GM12878 (cell line): ENCODE measurements at regions not wholly inside any gene's neighbourhood (a gene's known extent, or its start where the extent isn't known, plus 50 kb on each side); places are given as distances from the start of the nearest gene placed in this dataset.

Source experiments
- ATAC-seq: fragments of 200-7000 bp; cut with Tn5 transposase; 3 replicates; pipeline ENCODE4 v1.9.1; 2020; ENCODE audit warnings: mild to moderate bottlenecking, moderate library complexity
- BruUV-seq: library from RNA; stranded (reverse); fragments of 400-500 nt; replicated peaks from 2 replicates; lab custom pipeline; 2021; lab: Mats Ljungman, UMichigan
- CTCF ChIA-PET: fragments of 300-600 bp; sonication (Branson Sonifier 250); formaldehyde crosslinking; extraction: SDS; loops from one replicate; lab custom pipeline; 2021; ENCODE audit warnings: inconsistent platforms; lab: Yijun Ruan, JAX
- POLR2A ChIA-PET: fragments of 350-600 bp; formaldehyde crosslinking; extraction: SDS; loops from one replicate; lab custom pipeline; 2021; ENCODE audit warnings: inconsistent platforms; lab: Charles Lee
- RAD21 ChIA-PET: fragments of 300-600 bp; sonication (Branson Sonifier 250); formaldehyde crosslinking; loops from one replicate; lab custom pipeline; 2023; ENCODE audit warnings: antibody characterized with exemption; ENCODE audit not compliant: unreplicated experiment; lab: Charles Lee
- SMC1A ChIA-PET: fragments of 300-600 bp; sonication (Branson Sonifier 250); formaldehyde crosslinking; loops from one replicate; lab custom pipeline; 2023; ENCODE audit not compliant: unreplicated experiment, uncharacterized antibody; lab: Charles Lee
- DNase-seq: peaks from one replicate; pipeline ENCODE4 v3.0.0-alpha.2; 2011; ENCODE audit warnings: low read depth, low spot score
- FAIRE-seq: peaks from 3 replicates; lab custom pipeline; 2011; peaks lifted over from hg19 to GRCh38; lab: Jason Lieb, UNC
- H2AFZ ChIP-seq: 2 replicates; pipeline ENCODE4 v1.6.0; 2011; ENCODE audit warnings: low read depth, low read length, control low read depth; ENCODE audit not compliant: control insufficient read depth
- H3K27ac ChIP-seq: 2 replicates; pipeline ENCODE4 v1.5.1; 2011; ENCODE audit warnings: control low read depth; ENCODE audit not compliant: control insufficient read depth, insufficient read depth
- H3K27me3 ChIP-seq, 2 experiments: replicated peaks in 1 of 2; 2 replicates each; pipeline versions ENCODE4 v1.6.0 to v1.6.1; 2011; ENCODE audit warnings: low read length in 1 of 2; ENCODE audit not compliant: control insufficient read depth in 2 of 2, insufficient read depth in 2 of 2
- H3K36me3 ChIP-seq, 2 experiments: 2 replicates each; pipeline ENCODE4 v1.5.1; 2011; ENCODE audit warnings: low read length in 1 of 2; ENCODE audit not compliant: control insufficient read depth in 2 of 2, insufficient read depth in 2 of 2
- H3K4me1 ChIP-seq: 2 replicates; pipeline ENCODE4 v1.6.1; 2011; ENCODE audit warnings: mild to moderate bottlenecking, low read length, moderate library complexity, mixed read lengths; ENCODE audit not compliant: control insufficient read depth, insufficient read depth
- H3K4me2 ChIP-seq: 2 replicates; pipeline ENCODE4 v1.6.0; 2011; ENCODE audit warnings: control low read depth; ENCODE audit not compliant: control insufficient read depth, insufficient read depth
- H3K4me3 ChIP-seq: fragments of 200-600 bp; sonication (generic); 2 replicates; pipeline ENCODE4 v1.5.1; 2016
- H3K79me2 ChIP-seq: 2 replicates; pipeline ENCODE4 v1.6.0; 2011; ENCODE audit warnings: low read length; ENCODE audit not compliant: control insufficient read depth, insufficient read depth
- H3K9ac ChIP-seq: 2 replicates; pipeline ENCODE4 v1.8.0; 2011; ENCODE audit warnings: low read length, control low read depth, mixed read lengths; ENCODE audit not compliant: control insufficient read depth, insufficient read depth
- H3K9me3 ChIP-seq: replicated peaks from 3 replicates; pipeline ENCODE4 v1.5.1; 2011; ENCODE audit warnings: mild to moderate bottlenecking, low read length; ENCODE audit not compliant: control insufficient read depth, insufficient read depth
- H4K20me1 ChIP-seq: 2 replicates; pipeline ENCODE4 v1.6.0; 2011; ENCODE audit not compliant: control insufficient read depth, insufficient read depth
- MXI1 ChIP-seq: fragments of 150-350 bp; IDR thresholded peaks from 2 replicates; pipeline ENCODE4 v1.6.1; 2011; ENCODE audit warnings: low read depth, mild to moderate bottlenecking, inconsistent platforms, low read length, improper control_type of control experiment
- SIN3A ChIP-seq: IDR thresholded peaks from 2 replicates; pipeline ENCODE4 v1.6.1; 2012; ENCODE audit warnings: low read depth, low read length, improper control_type of control experiment
- TCF12 ChIP-seq: IDR thresholded peaks from 2 replicates; pipeline ENCODE4 v1.6.1; 2011; ENCODE audit warnings: low read depth, mild to moderate bottlenecking, low read length
- USF2 ChIP-seq: IDR thresholded peaks from 2 replicates; pipeline ENCODE4 v1.6.1; 2011; ENCODE audit warnings: low read depth, low read length, improper control_type of control experiment, borderline replicate concordance
- WRNIP1 ChIP-seq: IDR thresholded peaks from 2 replicates; pipeline ENCODE4 v1.6.1; 2011; ENCODE audit warnings: low read depth, low read length, improper control_type of control experiment, borderline replicate concordance
- ZNF384 ChIP-seq: IDR thresholded peaks from 2 replicates; pipeline ENCODE4 v1.6.1; 2012; ENCODE audit warnings: low read depth, mild to moderate bottlenecking, low read length, improper control_type of control experiment, borderline replicate concordance
- ZSCAN29 ChIP-seq: fragments of 450-650 bp; IDR thresholded peaks from 2 replicates; pipeline ENCODE4 v1.6.1; 2017; ENCODE audit warnings: mild to moderate bottlenecking, moderate library complexity
- WGBS: methylation state at CpG from one replicate; pipeline ENCODE4 v1.1.6; 2016; ENCODE audit warnings: low lambda C conversion rate; ENCODE audit not compliant: insufficient replicate concordance, insufficient coverage; ENCODE audit errors: missing lambda C conversion rate; 5-methylcytosine and 5-hydroxymethylcytosine counted together
- in situ Hi-C: fragments of 300-500 bp; cut with MboI; formaldehyde crosslinking; loops from 9 replicates; pipeline ENCODE4 v1.14.3; 2018; ENCODE audit warnings: mixed read lengths
- intact Hi-C: fragments of 100-400 bp; cut with micrococcal nuclease; formaldehyde crosslinking; loops from one replicate; pipeline ENCODE4 v1.14.2; 2022; ENCODE audit not compliant: unreplicated experiment

- no peak for FAIRE-seq
- intact Hi-C loops = no loop called here
- RAD21 ChIA-PET = interaction anchor here (2.3 kb wide), 1 partner anchor 27 kb away, joined by 8 read pairs; no protein-coding TSS in a partner anchor
- H3K9me3 ChIP-seq = no peaks in the 10 kb centered on the region; the same call in 2 of the 3 replicates
- no peak for TF ChIP-seq ZNF384
- TF ChIP-seq TCF12 = no peak
- TF ChIP-seq ZSCAN29 = no peak
- TF ChIP-seq, all 136 proteins: peak for 0
- Histone ChIP-seq H3K9ac (no peak overlapping the region), H3K4me3 (no peak overlapping the region), H4K20me1 (no peaks in the 10 kb centered on the region), H3K4me2 (no peak overlapping the region), H3K79me2 (no peaks in the 10 kb centered on the region), H3K27me3 (no peaks in the 10 kb centered on the region), H3K36me3 (no peaks in the 10 kb centered on the region), H3K4me1 (no peaks in the 10 kb centered on the region), H2AFZ (no peak overlapping the region), H3K27ac (no peak overlapping the region)
- ChIA-PET CTCF (interaction anchor here (1.3 to 1.6 kb wide), 3 partner anchors 8 to 56 kb away, joined by 3 to 4 read pairs (median 3); no protein-coding TSS in a partner anchor), POLR2A (no interaction called here), SMC1A (interaction anchor here (1.1 to 1.7 kb wide), 5 partner anchors 15 to 111 kb away, joined by 3 to 4 read pairs (median 4); no protein-coding TSS in a partner anchor)
- BruUV-seq = no TSS peak
- DNase-seq (no peak), ATAC-seq (no peak)
- in situ Hi-C loops = no loop called here
- WGBS = 49% methylated on average over 2 of the region's 2 CpGs
These were observed 182.8 kb downstream of the GUCY2F start for GRCh38 chrX:109299091-109299490.

GRCh38 chrX:109294097-109294814 lies 187.6 kb downstream of the GUCY2F start:
- Histone ChIP-seq H3K4me1 (no peaks in the 10 kb centered on the region), H3K27ac (no peak overlapping the region), H2AFZ (no peak overlapping the region), H3K27me3 (no peaks in the 10 kb centered on the region), H3K9ac (no peak overlapping the region), H3K9me3 (no peaks in the 10 kb centered on the region), H4K20me1 (no peaks in the 10 kb centered on the region), H3K79me2 (no peaks in the 10 kb centered on the region), H3K4me2 (no peak overlapping the region), H3K36me3 (no peaks in the 10 kb centered on the region), H3K4me3 (no peak overlapping the region)
- ChIA-PET SMC1A (no interaction called here), CTCF (no interaction called here), POLR2A (no interaction called here), RAD21 (interaction anchor here (1.2 kb wide), 1 partner anchor 595 kb away, joined by 3 read pairs; no protein-coding TSS in a partner anchor)
- DNase-seq (no peak), ATAC-seq (no peak), FAIRE-seq (no peak)
- no TSS peak for BruUV-seq
- in situ Hi-C loops (no loop called here), intact Hi-C loops (no loop called here)
- WGBS = 38% methylated on average over 4 of the region's 4 CpGs
- TF ChIP-seq MXI1 = no peak
- no peak for TF ChIP-seq WRNIP1
- TF ChIP-seq SIN3A = no peak
- no peak for TF ChIP-seq USF2
